SW480 (cell line): ENCODE measurements at regions not wholly inside any gene's neighbourhood (a gene's known extent, or its start where the extent isn't known, plus 50 kb on each side); places are given as distances from the start of the nearest gene placed in this dataset.
"Not testable (repeated sequence)": the region's sequence is repeated elsewhere in the genome, so short reads cannot be mapped to it uniquely, and the experiment has no call there.

Experiments
- DNase-seq: peaks from one replicate; pipeline ENCODE4 v3.0.0-alpha.2; 2016; ENCODE audit warnings: low spot score

GRCh38 chr1:102821707-102822106 lies 286.6 kb downstream of the COL11A1 start:
- DNase-seq = no peak

GRCh38 chr1:102800406-102800805 lies 307.9 kb downstream of the COL11A1 start:
- no peak for DNase-seq

DNA sequence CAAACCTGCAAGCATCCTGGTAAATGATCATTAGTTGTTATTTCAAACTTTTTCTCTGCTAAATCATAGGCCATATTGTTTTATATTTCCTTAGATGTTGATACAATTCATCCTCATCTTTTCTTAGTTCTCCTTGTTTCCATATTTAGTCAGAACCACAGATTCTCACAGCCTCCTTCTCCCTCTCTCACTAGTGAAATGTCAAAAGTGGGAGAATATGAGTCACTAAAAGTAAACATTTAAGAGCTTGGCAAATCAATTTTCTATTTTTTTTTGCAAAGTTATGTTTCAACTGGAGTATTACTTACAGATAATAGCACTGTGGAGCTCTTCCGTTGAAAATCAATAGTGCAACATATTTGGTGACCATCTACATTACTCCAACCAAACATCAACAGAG lies 308.8 kb downstream of the COL11A1 start:
- no peak for DNase-seq

DNA sequence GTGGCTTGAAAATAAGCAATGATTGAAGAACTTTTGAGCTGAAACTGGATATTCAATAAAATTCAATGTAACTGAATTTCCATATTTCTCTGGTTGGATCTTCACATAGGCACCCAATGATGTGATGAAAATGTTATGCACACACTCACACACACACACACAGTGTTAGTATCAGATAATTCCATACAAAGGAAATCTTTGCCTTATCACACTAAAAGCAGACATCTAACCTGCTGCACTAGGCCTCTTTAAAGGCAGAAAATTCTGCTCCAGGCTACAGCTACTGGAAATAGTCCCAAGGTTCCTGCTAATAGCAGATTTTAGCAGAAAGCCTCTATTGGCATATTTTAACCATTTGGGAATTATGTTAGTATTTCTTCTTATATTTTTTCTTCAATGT lies 309.6 kb downstream of the COL11A1 start:
- DNase-seq = no peak

- no peak for DNase-seq
Observed at GRCh38 chr1:102796429-102796828, 311.9 kb downstream of the COL11A1 start.

- no peak for DNase-seq
Observed at GRCh38 chr1:102790997-102791396, 317.3 kb downstream of the COL11A1 start.

- DNase-seq = not testable (repeated sequence)
Observed at GRCh38 chr1:102789951-102790350, 318.4 kb downstream of the COL11A1 start.

- DNase-seq = no peak
Observed at GRCh38 chr1:102783487-102783886, 324.8 kb downstream of the COL11A1 start.

DNA sequence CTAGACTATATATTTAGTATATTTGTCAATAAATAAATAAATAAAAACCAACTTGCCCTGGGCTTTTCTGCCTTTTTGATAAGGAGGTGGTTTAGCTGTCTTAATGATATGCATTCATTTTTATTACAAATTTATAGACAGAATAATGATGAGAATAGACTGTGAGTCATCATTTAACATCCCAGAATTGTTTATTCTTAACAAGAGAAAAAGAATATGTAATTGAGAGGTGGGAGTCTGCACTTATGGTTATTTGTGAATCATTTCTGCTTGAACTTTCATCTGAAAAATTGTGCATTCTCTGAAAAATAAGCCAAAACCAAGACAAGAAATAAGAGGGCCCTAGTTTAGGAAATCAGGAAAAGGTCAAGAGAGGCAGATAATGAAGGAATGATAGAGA lies 326.2 kb downstream of the COL11A1 start:
- DNase-seq = no peak

GRCh38 chr1:102776071-102776470 lies 332.3 kb downstream of the COL11A1 start:
- peak; percentile 1 for DNase-seq

GRCh38 chr1:102772831-102773230 lies 335.5 kb downstream of the COL11A1 start:
- peak; percentile 2 for DNase-seq

- DNase-seq = no peak
Observed at GRCh38 chr1:102758418-102758817, 349.9 kb downstream of the COL11A1 start.

GRCh38 chr1:102757363-102757762 lies 351.0 kb downstream of the COL11A1 start:
- no peak for DNase-seq

GRCh38 chr1:102751111-102751510 lies 357.2 kb downstream of the COL11A1 start:
- no peak for DNase-seq

DNA sequence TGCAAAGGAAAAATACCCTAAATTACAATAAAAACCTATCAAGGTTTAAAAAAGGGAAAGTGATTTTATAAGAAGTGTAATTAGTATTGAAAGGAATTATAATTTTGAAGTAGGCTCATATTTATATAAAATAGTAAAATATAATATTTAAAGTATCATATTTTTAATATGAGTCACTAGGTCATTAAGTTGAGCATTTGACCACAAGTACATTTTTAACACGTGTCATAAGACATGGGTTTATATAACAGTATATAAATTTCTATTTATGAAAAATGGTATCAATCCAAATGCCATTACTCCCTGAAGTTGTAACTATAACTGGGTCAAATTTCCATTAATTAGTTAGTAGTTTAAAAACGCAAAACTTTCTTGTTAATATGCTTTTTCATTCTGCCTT lies 365.9 kb downstream of the COL11A1 start:
- DNase-seq = no peak

GRCh38 chr1:102733491-102734236 lies 374.7 kb downstream of the COL11A1 start:
- no peak for DNase-seq

GRCh38 chr1:102732927-102733326 lies 375.4 kb downstream of the COL11A1 start:
- no peak for DNase-seq

GRCh38 chr1:102726417-102726816 lies 381.9 kb downstream of the COL11A1 start:
- no peak for DNase-seq

DNA sequence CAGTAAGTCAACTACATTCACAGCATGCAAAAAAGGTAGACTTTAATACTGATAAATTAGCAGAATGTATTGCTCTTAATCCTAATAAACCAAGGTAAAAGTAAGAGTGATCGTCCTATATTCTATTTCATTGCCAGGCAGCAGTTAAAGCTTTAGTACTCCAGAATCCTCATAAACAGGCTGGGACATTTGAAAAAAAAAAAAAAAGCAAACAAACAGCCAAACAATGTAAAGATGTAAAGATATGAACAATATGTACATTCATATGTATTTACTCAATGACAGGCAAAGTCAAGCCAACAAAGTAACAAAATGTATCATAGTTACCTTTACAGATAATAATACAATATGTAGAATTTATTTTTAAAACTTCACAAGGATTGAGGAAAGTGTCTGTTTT lies 383.6 kb downstream of the COL11A1 start:
- no peak for DNase-seq

GRCh38 chr1:102715150-102715549 lies 393.2 kb downstream of the COL11A1 start:
- no peak for DNase-seq

- DNase-seq = no peak
Observed at GRCh38 chr1:102699524-102699923, 408.8 kb downstream of the COL11A1 start.

DNA sequence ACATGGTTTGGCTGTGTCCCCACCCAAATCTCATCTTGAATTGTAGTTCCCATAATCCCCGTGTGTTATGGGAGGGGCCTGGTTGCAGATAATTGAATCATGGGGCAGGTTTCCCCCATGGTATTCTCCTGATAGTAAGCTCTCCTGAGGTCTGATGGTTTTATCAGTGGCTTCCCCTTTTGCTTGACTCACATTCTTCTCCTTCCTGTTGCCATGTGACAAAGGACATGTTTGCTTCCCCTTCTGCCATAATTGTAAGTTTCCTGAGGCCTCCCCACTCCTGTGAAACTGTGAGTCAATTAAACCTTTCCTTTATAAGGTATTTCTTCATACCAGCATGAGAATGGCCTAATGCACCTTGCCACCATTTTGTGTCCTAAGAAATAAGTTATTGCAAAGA lies 415.0 kb downstream of the COL11A1 start:
- no peak for DNase-seq

DNA sequence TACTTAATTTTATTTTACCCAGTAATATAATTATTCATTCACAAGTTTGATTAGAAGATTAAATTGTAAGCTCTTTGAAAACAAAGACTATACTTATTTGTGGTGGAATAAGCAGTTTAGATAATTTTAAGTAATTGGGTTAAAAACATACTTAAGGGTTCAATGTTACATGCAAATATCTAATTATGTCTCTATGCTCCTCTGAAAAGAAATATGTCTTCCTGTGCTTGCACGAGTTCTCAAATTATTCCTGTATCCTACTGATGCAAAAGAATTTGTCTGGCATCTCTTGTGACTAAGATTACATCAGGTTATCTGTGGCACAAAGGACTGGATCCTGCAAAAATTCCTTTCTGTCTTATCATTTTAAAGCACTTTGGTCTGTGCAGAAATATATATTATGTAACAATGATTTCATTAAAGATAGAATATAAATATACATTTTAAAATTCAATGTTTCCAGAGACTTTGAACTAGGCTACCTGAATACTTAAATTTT lies 416.7 kb downstream of the COL11A1 start:
- DNase-seq = no peak

GRCh38 chr1:102687383-102687782 lies 420.9 kb downstream of the COL11A1 start:
- no peak for DNase-seq
